HG03039 (cell line): ENCODE measurements at regions not wholly inside any gene's neighbourhood (a gene's known extent, or its start where the extent isn't known, plus 50 kb on each side); places are given as distances from the start of the nearest gene placed in this dataset.

Experiments used
- ATAC-seq: cut with Tn5 transposase; IDR thresholded peaks from one replicate; pipeline ENCODE4 v1.9.1; 2021; ENCODE audit warnings: mild to moderate bottlenecking, moderate library complexity; ENCODE audit not compliant: unreplicated experiment

- ATAC-seq = no peak
Observed at GRCh38 chr4:112982680-112983079, 66.8 kb upstream of the ANK2 start.

- ATAC-seq = no peak
Observed at GRCh38 chr4:112994732-112995464, 54.6 kb upstream of the ANK2 start.
